Osteoblast (primary cell): ENCODE measurements at regions not wholly inside any gene's neighbourhood (a gene's known extent, or its start where the extent isn't known, plus 50 kb on each side); places are given as distances from the start of the nearest gene placed in this dataset.
A peak's percentile ranks its signal among the peaks of the same experiment; 100 is the strongest.
"Not testable (repeated sequence)": the region's sequence is repeated elsewhere in the genome, so short reads cannot be mapped to it uniquely, and the experiment has no call there.

ENCODE experiments used
- DNase-seq: peaks from one replicate; pipeline ENCODE4 v3.0.0; 2011; ENCODE audit warnings: low spot score, mixed read lengths; ENCODE audit not compliant: insufficient read length; ENCODE audit errors: missing footprints
- H2AFZ ChIP-seq: 2 replicates; pipeline ENCODE4 v1.6.0; 2011; ENCODE audit warnings: mild to moderate bottlenecking, low read length
- H3K27ac ChIP-seq: 2 replicates; pipeline ENCODE4 v1.5.1; 2011; ENCODE audit warnings: mild to moderate bottlenecking, low read depth, low read length, moderate library complexity
- H3K27me3 ChIP-seq: 2 replicates; pipeline ENCODE4 v1.6.0; 2012; ENCODE audit warnings: mild to moderate bottlenecking, control low read depth, inconsistent platforms, low read length, moderate library complexity; ENCODE audit not compliant: insufficient read depth
- H3K36me3 ChIP-seq: 2 replicates; pipeline ENCODE4 v1.5.1; 2011; ENCODE audit warnings: mild to moderate bottlenecking, low read length, control low read depth, moderate library complexity; ENCODE audit not compliant: insufficient read depth
- H3K4me1 ChIP-seq: 2 replicates; pipeline ENCODE4 v1.5.1; 2011; ENCODE audit warnings: mild to moderate bottlenecking, low read length, control low read depth, moderate library complexity; ENCODE audit not compliant: insufficient read depth
- H3K4me2 ChIP-seq: 2 replicates; pipeline ENCODE4 v1.6.0; 2011; ENCODE audit warnings: mild to moderate bottlenecking, low read length; ENCODE audit not compliant: insufficient read depth
- H3K4me3 ChIP-seq: fragments of 200-600 bp; sonication (generic); 3 replicates; pipeline ENCODE4 v1.5.1; 2012; ENCODE audit warnings: mild to moderate bottlenecking, low read length, inconsistent platforms; ENCODE audit not compliant: insufficient read depth
- H3K79me2 ChIP-seq: 2 replicates; pipeline ENCODE4 v1.6.0; 2012; ENCODE audit warnings: mild to moderate bottlenecking, low read length, control low read depth, inconsistent platforms; ENCODE audit not compliant: insufficient read depth
- H3K9me3 ChIP-seq: 2 replicates; pipeline ENCODE4 v1.5.1; 2011; ENCODE audit warnings: low read depth, low read length, control low read depth
- H4K20me1 ChIP-seq: 2 replicates; pipeline ENCODE4 v1.6.0; 2012; ENCODE audit warnings: mild to moderate bottlenecking, low read length, control low read depth; ENCODE audit not compliant: insufficient read depth
- CTCF ChIP-seq: IDR thresholded peaks from 2 replicates; pipeline ENCODE4 v1.5.1; 2011; ENCODE audit warnings: mild to moderate bottlenecking, low read depth, low read length, moderate library complexity; ENCODE audit errors: extremely low read depth

DNA sequence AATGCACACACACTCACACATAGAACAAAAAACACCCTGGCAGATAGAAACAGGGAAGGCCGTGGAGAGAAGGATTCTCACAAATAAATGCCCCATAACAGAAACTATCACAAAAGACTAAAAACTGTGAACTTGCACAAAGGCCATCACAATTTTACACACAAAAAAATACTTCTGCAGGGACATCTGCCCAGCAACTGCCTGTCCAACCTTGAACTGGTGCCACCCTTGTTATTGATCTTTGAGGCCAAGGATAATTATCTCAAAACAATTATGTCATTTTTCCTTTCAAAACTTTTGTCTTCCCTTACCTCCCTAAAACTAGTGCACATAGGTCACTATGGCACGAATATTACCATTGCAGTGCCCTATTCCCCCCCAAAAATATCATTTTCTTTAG lies 143.8 kb upstream of the KCTD3 start:
- no peak for DNase-seq
- peak overlapping the region; percentile 57 for H2AFZ ChIP-seq
- H3K27me3 ChIP-seq, result no peaks in the 10 kb centered on the region
- H3K27ac ChIP-seq, result no peak overlapping the region
- no peaks in the 10 kb centered on the region for H3K36me3 ChIP-seq
- no peak overlapping the region for H3K4me3 ChIP-seq
- H4K20me1 ChIP-seq, result no peaks in the 10 kb centered on the region
- no peak overlapping the region for H3K4me2 ChIP-seq
- TF ChIP-seq CTCF, result no peak
- no peaks in the 10 kb centered on the region for H3K79me2 ChIP-seq
- no peaks in the 10 kb centered on the region for H3K9me3 ChIP-seq
- peaks cover 12% of the 10 kb centered on the region for H3K4me1 ChIP-seq

- TF ChIP-seq CTCF, result no peak
- no peaks in the 10 kb centered on the region for H3K9me3 ChIP-seq
These were observed 142.0 kb upstream of the KCTD3 start for GRCh38 chr1:215425138-215425537.

DNA sequence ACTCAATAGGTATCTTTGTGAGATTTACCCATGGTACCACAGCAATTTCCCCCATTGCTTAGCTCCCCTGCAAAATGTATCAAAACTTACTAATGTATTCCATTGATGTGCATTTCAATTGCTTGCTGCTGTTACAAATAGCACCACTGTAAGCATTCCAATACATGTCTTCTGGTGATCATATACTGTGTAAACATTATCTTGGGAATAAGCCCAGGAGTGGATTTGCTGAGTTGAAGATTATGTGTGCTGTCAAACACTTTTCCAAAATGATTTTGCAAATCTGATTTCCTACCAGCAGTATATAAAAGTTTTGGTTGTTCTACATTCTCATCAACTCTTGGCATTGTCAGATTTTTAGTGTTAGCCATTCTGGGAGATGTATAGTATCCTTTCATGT lies 141.0 kb upstream of the KCTD3 start:
- DNase-seq, result no peak
- no peaks in the 10 kb centered on the region for H3K79me2 ChIP-seq
- TF ChIP-seq CTCF, result no peak

More at GRCh38 chr1:215425138-215425537, 142.0 kb upstream of the KCTD3 start:
- Histone ChIP-seq H3K27me3 (no peaks in the 10 kb centered on the region), H3K27ac (no peak overlapping the region), H3K4me2 (no peak overlapping the region), H3K36me3 (no peaks in the 10 kb centered on the region), H3K4me1 (peaks cover 3% of the 10 kb centered on the region), H3K79me2 (no peaks in the 10 kb centered on the region), H2AFZ (no peak overlapping the region), H3K4me3 (no peak overlapping the region), H4K20me1 (no peaks in the 10 kb centered on the region)
- DNase-seq, result no peak

GRCh38 chr1:215432483-215433227 lies 134.4 kb upstream of the KCTD3 start:
- DNase-seq, H3K4me2 ChIP-seq, H3K27me3 ChIP-seq, H3K4me3 ChIP-seq, H3K36me3 ChIP-seq, H3K4me1 ChIP-seq, H4K20me1 ChIP-seq, H3K27ac ChIP-seq, H3K9me3 ChIP-seq, H3K79me2 ChIP-seq, H2AFZ ChIP-seq: not testable (repeated sequence)

More for the DNA sequence above, 141.0 kb upstream of the KCTD3 start:
- Histone ChIP-seq H3K4me3 (no peak overlapping the region), H3K36me3 (no peaks in the 10 kb centered on the region), H3K4me1 (peaks cover 3% of the 10 kb centered on the region), H3K4me2 (no peak overlapping the region), H3K27ac (no peak overlapping the region), H4K20me1 (no peaks in the 10 kb centered on the region), H2AFZ (no peak overlapping the region), H3K9me3 (no peaks in the 10 kb centered on the region), H3K27me3 (no peaks in the 10 kb centered on the region)
